SH-SY5Y (cell line): ENCODE measurements at regions not wholly inside any gene's neighbourhood (a gene's known extent, or its start where the extent isn't known, plus 50 kb on each side); places are given as distances from the start of the nearest gene placed in this dataset.

Experiments used
- GATA2 ChIP-seq: IDR thresholded peaks from 2 replicates; pipeline ENCODE4 v1.6.1; 2011; ENCODE audit warnings: mild to moderate bottlenecking, low read depth, low read length
- GATA3 ChIP-seq: IDR thresholded peaks from 2 replicates; pipeline ENCODE4 v1.6.1; 2011; ENCODE audit warnings: low read depth, mild to moderate bottlenecking, low read length, moderate library complexity

DNA sequence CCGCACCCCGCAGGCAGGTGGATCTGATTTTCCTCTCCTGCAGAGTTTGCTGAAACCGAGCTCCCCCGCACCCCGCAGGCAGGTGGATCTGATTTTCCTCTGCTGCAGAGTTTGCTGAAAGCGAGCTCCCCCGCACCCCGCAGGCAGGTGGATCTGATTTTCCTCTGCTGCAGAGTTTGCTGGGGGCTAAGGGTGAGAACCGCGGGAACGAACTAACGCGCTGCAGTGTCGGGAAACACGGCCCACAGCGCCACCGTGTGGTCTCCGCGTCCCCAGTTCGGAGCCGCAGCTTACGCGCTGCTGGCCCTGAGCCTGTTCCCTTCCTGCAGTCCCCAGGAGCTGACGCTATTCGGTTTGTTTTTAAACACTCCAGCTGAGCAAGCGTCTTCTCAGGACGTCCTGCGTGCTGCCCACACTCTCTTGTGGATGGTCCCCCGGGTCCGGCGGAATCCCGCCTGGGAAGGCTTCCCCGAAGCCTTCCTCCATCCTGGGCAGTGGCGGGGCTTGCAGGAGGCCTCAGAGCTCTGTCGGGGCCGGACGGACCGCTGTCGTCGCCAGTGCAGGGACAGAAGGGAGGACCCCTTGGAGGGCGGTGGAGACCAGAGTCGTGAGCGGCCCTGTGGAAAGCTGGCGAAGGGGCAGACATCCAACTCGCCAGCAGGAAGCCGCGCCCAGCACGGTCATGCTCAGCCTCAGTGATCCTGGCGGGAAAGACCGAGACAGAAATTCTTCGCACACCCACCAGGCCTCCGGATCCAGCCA is 121.2 kb upstream of the LPCAT1 start:
- TF ChIP-seq GATA3 = no peak
- no peak for TF ChIP-seq GATA2

DNA sequence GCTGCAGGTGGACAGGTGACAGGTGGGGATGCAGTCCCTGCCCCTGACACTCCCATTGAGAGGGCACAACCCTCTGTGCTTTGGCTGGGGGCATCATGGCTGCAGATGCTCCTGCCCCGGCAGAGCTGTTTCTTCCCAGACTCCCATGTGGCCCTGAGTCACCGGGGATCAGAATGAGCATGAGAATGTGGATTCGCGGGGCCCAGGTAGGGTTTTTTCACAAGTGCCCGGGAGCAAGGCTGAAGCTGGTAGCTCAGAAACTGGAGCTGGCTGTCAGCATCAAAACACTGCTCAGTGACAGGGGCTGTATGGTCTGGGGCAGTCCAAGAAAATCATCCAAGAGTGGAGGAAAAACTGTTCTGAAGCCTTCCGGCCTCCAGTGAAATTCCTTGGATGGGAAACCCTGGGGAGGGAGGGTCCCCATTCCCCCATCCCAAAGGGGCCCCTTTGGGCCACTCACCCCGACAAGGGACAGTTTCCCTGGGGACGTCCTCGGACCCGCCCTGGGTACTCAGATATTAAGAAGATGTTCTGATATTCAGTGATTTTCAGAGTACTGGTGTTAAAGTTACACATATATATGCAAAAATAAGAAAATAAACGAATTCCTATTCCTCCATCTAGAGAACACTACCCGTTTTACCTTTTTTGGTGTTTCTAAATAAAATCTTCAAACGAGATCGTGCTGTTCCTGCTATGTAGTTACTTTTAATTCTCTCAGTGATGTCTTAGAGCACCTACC is 120.1 kb upstream of the LPCAT1 start:
- TF ChIP-seq GATA3 = no peak
- no peak for TF ChIP-seq GATA2

DNA sequence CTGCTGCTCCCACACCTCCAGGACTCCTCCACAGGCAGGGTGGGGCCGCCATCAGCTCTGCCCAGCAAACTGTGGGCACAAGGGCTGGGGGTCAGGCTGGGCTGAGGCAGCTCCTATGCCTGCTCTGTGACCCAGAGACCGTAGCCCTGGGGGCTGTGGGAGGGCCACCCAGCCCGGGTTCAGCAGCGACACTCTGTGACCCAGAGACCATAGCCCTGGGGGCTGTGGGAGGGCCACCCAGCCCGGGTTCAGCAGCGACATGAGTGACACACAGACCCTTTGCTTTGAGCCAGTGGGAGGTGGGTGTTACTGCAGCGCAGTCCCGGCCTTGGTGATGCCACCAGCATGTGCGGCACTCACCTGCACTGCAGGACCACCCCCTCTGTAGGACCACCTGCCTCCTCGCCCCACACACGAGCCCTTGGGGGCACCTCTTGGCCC is 118.9 kb upstream of the LPCAT1 start:
- no peak for TF ChIP-seq GATA3
- no peak for TF ChIP-seq GATA2

DNA sequence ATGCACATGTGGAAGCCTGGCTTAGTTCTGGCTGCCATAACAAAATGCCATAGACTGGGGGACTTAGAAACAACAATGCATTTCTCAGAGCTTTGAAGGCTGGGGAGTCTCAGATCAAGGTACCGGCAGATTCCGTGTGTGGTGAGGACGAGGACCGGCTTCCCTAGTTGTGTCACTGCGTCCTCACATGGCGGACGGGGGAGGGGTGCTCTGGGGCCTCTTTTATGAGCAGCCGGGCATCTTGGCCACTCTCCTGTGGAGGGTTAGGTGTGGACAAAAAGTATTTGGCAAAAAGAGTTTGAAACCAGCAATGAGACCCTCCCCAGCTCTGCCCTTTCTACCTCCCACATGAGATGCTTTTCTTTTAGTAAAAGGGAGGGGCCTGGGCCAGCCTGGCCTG is 118.5 kb upstream of the LPCAT1 start:
- TF ChIP-seq GATA2 (no peak), GATA3 (no peak)

DNA sequence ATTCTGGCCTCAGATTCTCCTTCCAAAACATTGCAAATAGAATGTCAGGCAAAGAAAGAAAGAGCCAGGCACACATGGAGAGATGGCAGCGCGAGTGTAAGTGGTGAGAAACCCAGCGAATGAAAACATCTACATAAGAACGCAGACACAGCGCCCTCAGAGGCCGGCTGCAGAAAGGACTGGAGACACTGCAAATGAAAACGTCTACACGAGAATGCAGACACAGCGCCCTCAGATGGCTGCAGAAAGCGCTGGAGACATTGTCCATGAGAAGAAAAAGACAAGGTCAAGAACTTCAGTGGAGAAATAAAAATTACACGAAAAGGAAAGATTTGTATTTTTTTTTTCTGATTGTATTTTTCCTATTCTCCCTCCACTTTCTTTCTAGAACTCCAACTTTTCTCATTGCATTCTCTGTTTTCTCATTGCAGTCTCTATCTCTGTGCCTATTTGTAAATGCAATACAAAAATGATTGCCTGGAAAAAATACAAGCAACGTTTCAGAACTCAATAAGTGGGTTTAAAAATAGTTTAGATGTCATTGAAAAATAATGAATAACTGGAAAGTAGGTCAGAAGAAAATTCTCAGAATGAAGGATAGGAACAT is 117.9 kb upstream of the LPCAT1 start:
- no peak for TF ChIP-seq GATA2
- TF ChIP-seq GATA3 = no peak

DNA sequence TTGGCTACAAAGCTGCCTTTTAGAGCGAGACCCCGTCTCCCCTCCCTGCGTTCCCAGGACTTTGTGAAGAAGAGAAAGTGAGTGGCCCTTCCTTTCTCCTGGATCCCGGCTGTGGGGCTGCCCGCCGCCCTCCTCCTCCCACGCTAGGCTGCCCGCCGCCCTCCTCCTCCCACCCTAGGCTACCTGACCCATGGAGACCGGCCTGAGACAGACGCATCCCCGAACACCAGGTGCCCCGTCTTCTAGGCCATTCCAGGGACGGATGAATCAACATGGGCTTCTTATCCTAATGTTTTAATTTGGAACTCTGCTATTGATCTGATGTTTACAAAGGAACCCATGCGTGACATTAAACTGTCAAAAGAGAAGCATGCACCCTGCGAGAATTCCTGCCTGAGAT is 117.3 kb upstream of the LPCAT1 start:
- TF ChIP-seq GATA3 = no peak
- TF ChIP-seq GATA2 = no peak

DNA sequence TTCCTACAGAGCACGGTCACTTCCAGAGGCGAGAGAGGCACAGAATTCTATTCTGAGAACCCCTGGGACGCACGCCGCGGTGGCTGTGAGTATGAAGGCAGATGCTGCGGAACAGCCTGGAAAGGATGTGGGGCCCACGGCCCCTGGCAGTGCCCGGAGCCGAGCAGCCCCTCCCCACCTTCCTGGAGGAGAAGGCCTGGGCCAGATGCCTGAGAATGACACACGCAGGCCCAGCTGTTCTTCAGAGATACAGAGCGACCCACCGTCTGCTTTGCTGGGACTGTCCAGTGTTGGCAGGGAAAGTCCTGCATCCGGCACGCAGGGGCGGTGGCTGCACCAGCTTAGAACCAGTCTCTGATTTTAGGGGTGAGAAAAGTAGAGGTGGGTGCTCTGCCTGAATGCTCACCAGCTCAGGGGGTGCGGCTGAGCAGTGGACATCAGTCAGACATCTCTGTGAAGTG is 116.7 kb upstream of the LPCAT1 start:
- TF ChIP-seq GATA2 (no peak), GATA3 (no peak)

DNA sequence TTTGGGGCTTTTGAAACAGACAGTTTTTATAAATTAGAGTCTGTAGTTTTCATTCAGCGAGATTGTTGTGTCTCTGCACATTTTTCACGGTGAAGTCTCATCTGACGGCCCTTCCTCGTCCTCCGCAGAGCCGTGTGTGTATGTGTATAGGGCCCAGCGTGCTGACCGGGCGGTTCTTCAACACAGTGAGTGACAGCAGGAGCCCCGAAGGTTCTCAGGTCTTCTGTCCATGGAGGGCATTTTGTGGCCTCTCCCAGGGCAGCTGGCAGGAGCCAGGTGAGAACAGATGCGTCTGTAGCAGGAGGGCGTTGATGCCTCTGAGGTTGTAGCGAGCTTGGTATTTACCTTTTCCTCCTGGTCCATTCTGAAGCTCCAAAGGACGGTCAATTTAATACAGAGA is 116.0 kb upstream of the LPCAT1 start:
- TF ChIP-seq GATA3 = no peak
- no peak for TF ChIP-seq GATA2

DNA sequence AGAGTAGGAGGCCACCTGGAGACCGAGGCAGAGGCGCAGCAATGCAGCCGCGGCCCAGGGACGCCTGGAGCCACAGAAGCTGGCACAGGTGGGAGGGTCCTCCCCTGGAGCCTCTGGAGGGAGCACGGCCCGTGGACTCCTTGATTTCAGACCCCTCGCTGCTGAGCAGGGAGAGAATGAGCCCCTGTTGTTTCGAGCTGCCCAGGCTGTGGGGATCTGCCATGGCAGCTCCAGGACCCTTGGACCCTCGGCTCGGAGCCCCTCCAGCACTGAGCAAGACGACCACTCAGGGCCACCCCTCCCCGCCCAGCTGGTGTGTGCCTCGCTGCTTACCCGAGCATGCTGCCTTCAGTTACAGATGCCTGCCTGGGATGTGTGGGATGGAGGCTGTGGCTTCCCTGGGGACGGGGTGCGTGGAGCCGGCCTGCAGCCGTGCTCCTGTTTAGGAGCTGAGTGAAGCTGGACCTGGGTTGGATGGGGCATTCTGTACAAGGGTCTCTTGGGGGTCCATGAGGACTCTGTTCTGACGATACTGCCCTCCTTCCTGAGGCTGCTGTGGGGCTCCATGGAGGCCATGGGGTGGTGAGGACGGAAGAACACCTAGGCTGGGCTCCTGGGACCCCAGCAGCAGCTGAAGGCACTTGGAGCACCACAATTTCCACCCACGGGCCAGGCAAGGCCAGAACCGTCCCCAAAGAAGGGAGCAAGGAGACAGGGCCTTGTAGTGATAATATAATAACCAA is 115.1 kb upstream of the LPCAT1 start:
- TF ChIP-seq GATA3 = no peak
- no peak for TF ChIP-seq GATA2

DNA sequence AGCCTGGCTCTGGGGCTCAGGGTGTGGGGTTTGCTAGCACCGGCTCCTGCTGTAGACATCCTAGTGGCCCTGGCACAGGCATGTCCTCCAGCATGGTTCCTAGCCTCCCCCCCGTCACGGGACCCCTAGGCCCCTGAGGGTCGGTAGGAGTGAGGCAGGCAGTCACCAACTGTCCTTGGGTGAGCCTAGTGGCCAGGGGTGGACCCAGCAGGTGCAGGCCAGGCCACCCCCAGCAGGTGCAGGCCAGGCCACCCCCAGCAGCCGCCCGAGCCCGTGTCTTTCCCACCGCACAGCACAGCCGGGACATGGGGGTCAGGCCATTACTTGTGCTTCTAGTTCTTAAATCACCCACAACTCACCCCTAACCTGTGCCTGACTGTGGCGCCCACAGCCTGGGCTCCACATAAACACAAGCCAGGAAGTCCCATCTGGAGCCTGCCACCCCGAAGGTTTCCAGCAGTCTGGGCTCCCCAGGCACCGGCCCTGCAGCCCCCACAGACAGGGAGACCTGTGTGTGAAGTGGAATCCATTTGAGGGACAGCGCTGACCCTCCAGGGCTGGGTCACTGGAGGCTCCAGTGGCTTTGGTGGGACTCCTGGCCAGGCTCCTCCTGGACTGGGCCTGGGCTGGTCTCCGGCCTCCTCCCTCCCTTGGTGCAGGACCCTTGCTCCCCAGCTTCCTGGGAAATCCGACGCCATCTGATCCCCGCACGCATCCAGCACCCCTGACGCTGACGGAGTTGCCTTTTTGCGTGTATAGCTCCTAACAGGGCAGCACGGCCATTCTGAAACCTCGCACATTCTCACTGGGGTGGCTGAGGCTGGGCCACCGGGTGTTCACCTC is 114.1 kb upstream of the LPCAT1 start:
- TF ChIP-seq GATA2 = no peak
- no peak for TF ChIP-seq GATA3

DNA sequence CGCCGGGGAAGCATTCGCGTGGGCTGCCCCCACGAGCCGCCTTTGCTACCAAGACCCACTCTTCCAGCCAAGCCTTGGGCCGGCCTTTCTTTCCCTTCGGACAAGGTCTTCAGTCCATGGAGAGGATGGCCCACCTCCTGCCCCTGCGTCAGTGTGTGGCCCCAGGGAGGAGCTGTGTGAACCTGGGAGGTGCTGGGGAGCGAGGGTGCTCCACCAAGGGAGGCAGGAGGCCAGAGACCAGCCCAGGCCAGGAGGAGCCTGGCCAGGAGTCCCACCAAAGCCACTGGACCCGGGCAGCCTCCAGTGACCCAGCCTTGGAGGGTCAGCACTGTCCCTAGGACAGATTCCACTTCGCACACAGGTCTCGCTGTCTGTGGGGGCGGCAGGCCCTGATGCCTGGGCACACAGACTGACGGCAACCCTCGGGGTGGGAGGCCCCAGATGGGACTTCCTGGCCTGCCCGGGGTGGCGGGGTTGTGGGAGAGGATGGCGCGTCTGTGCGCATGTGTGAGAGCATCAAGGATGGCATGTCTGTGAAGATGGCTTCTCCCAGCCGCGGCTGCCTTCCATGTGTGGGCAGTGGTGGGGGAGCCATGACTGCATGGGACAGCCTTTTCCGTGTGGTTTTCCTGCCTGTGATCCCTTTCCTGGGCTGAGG is 113.3 kb upstream of the LPCAT1 start:
- TF ChIP-seq GATA3 (no peak), GATA2 (no peak)

DNA sequence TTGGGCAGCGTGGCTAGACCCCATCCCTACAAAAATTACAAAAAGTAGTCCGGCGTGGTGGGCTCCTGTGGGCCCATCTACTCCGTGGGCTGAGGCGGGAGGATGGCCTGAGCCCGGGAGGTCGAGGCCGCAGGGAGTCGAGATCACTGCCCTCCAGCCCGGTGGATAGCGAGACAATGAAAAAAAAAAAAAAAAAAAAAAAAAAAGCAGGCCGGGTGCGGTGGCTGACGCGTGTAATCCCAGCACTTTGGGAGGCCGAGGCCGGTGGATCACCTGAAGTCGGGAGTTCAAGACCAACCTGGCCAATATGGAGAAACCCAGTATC is 110.5 kb upstream of the LPCAT1 start:
- no peak for TF ChIP-seq GATA2
- no peak for TF ChIP-seq GATA3
